ENCODE measurements at regions not wholly inside any gene's neighbourhood (a gene's known extent, or its start where the extent isn't known, plus 50 kb on each side); places are given as distances from the start of the nearest gene placed in this dataset.

GRCh38 chr2:46850742-46851141 lies 64.9 kb downstream of the MCFD2 start:
- peak; percentile 87 for DNase-seq

- peak; percentile 67 for DNase-seq
Observed at GRCh38 chr2:46849721-46850556, 65.7 kb downstream of the MCFD2 start.

GRCh38 chr2:46849046-46849715 lies 66.4 kb downstream of the MCFD2 start:
- DNase-seq: peak; percentile 53

- peak; percentile 75 for DNase-seq
Observed at GRCh38 chr2:46848447-46848846, 67.2 kb downstream of the MCFD2 start.

- DNase-seq: peak; percentile 88
Observed at GRCh38 chr2:46847726-46848412, 67.7 kb downstream of the MCFD2 start.

GRCh38 chr2:46847185-46847710 lies 68.4 kb downstream of the MCFD2 start:
- peak; percentile 98 for DNase-seq

GRCh38 chr2:46846536-46846935 lies 69.1 kb downstream of the MCFD2 start:
- DNase-seq: peak; percentile 42

- DNase-seq: no peak
Observed at GRCh38 chr2:46845542-46846486, 69.8 kb downstream of the MCFD2 start.

GRCh38 chr2:46844443-46844842 lies 71.2 kb downstream of the MCFD2 start:
- DNase-seq: no peak

- no peak for DNase-seq
Observed at GRCh38 chr2:46844034-46844433, 71.6 kb downstream of the MCFD2 start.

GRCh38 chr2:46843316-46843715 lies 72.3 kb downstream of the MCFD2 start:
- DNase-seq: peak; percentile 44

GRCh38 chr2:46842876-46843275 lies 72.7 kb downstream of the MCFD2 start:
- DNase-seq: no peak

- DNase-seq: no peak
Observed at GRCh38 chr2:46841621-46842020, 74.0 kb downstream of the MCFD2 start.

GRCh38 chr2:46839045-46839444 lies 76.6 kb downstream of the MCFD2 start:
- DNase-seq: no peak

GRCh38 chr2:46837704-46838103 lies 77.9 kb downstream of the MCFD2 start:
- no peak for DNase-seq

GRCh38 chr2:46837112-46837454 lies 78.5 kb downstream of the MCFD2 start:
- no peak for DNase-seq

GRCh38 chr2:46836295-46837111 lies 79.1 kb downstream of the MCFD2 start:
- peak; percentile 90 for DNase-seq

GRCh38 chr2:46835520-46835919 lies 80.1 kb downstream of the MCFD2 start:
- no peak for DNase-seq

GRCh38 chr2:46832543-46832942 lies 83.1 kb downstream of the MCFD2 start:
- no peak for DNase-seq

- no peak for DNase-seq
Observed at GRCh38 chr2:46831869-46832265, 83.7 kb downstream of the MCFD2 start.

GRCh38 chr2:46831051-46831868 lies 84.3 kb downstream of the MCFD2 start:
- peak; percentile 85 for DNase-seq

All from fibroblast of skin of right biceps (primary cell).